ENCODE measurements at regions not wholly inside any gene's neighbourhood (a gene's known extent, or its start where the extent isn't known, plus 50 kb on each side); places are given as distances from the start of the nearest gene placed in this dataset.
"Not testable (repeated sequence)": the region's sequence is repeated elsewhere in the genome, so short reads cannot be mapped to it uniquely, and the experiment has no call there.

- in situ Hi-C loops (cut with HindIII; ENCODE audit: low sequenced_read_pairs): no loop called here
- no peak for DNase-seq (ENCODE audit: low spot score)
Measured at GRCh38 chr1:217150366-217150765, 427.1 kb upstream of the ESRRG start.

- in situ Hi-C loops (cut with HindIII; ENCODE audit: low sequenced_read_pairs): no loop called here
- DNase-seq (ENCODE audit: low spot score): no peak
Measured at GRCh38 chr1:217149791-217150190, 426.6 kb upstream of the ESRRG start.

GRCh38 chr1:217141711-217142110 is 418.5 kb upstream of the ESRRG start:
- DNase-seq (ENCODE audit: low spot score): no peak
- in situ Hi-C loops (cut with HindIII; ENCODE audit: low sequenced_read_pairs): no loop called here

GRCh38 chr1:217140041-217140901 is 417.0 kb upstream of the ESRRG start:
- DNase-seq (ENCODE audit: low spot score): no peak
- in situ Hi-C loops (cut with HindIII; ENCODE audit: low sequenced_read_pairs): no loop called here

- DNase-seq (ENCODE audit: low spot score): no peak
- in situ Hi-C loops (cut with HindIII; ENCODE audit: low sequenced_read_pairs): no loop called here
Measured at GRCh38 chr1:217139513-217139912, 416.3 kb upstream of the ESRRG start.

GRCh38 chr1:217138799-217139466 is 415.7 kb upstream of the ESRRG start:
- no peak for DNase-seq (ENCODE audit: low spot score)
- in situ Hi-C loops (cut with HindIII; ENCODE audit: low sequenced_read_pairs): no loop called here

- no peak for DNase-seq (ENCODE audit: low spot score)
- in situ Hi-C loops (cut with HindIII; ENCODE audit: low sequenced_read_pairs): no loop called here
Measured at GRCh38 chr1:217138173-217138765, 415.0 kb upstream of the ESRRG start.

GRCh38 chr1:217137210-217137881 is 414.1 kb upstream of the ESRRG start:
- DNase-seq (ENCODE audit: low spot score): no peak
- in situ Hi-C loops (cut with HindIII; ENCODE audit: low sequenced_read_pairs): no loop called here

GRCh38 chr1:217136895-217137205 is 413.6 kb upstream of the ESRRG start:
- DNase-seq (ENCODE audit: low spot score): no peak

GRCh38 chr1:217135987-217136894 is 413.0 kb upstream of the ESRRG start:
- in situ Hi-C loops (cut with HindIII; ENCODE audit: low sequenced_read_pairs): no loop called here
- no peak for DNase-seq (ENCODE audit: low spot score)

More at GRCh38 chr1:217136895-217137205, 413.6 kb upstream of the ESRRG start:
- in situ Hi-C loops (cut with HindIII; ENCODE audit: low sequenced_read_pairs): no loop called here

GRCh38 chr1:217135569-217135915 is 412.3 kb upstream of the ESRRG start:
- no peak for DNase-seq (ENCODE audit: low spot score)
- in situ Hi-C loops (cut with HindIII; ENCODE audit: low sequenced_read_pairs): no loop called here

GRCh38 chr1:217134857-217135568 is 411.8 kb upstream of the ESRRG start:
- in situ Hi-C loops (cut with HindIII; ENCODE audit: low sequenced_read_pairs): no loop called here

GRCh38 chr1:217133958-217134856 is 411.0 kb upstream of the ESRRG start:
- in situ Hi-C loops (cut with HindIII; ENCODE audit: low sequenced_read_pairs): no loop called here
- no peak for DNase-seq (ENCODE audit: low spot score)

More at GRCh38 chr1:217134857-217135568, 411.8 kb upstream of the ESRRG start:
- peak; percentile 2 for DNase-seq (ENCODE audit: low spot score)

- DNase-seq (ENCODE audit: low spot score): no peak
- in situ Hi-C loops (cut with HindIII; ENCODE audit: low sequenced_read_pairs): no loop called here
Measured at GRCh38 chr1:217133092-217133491, 409.9 kb upstream of the ESRRG start.

GRCh38 chr1:217123340-217123739 is 400.1 kb upstream of the ESRRG start:
- DNase-seq (ENCODE audit: low spot score); in situ Hi-C loops (cut with HindIII; ENCODE audit: low sequenced_read_pairs): not testable (repeated sequence)

GRCh38 chr1:217117973-217118465 is 394.8 kb upstream of the ESRRG start:
- no peak for DNase-seq (ENCODE audit: low spot score)
- in situ Hi-C loops (cut with HindIII; ENCODE audit: low sequenced_read_pairs): no loop called here

Measured in G401 (cell line).